ENCODE measurements at regions not wholly inside any gene's neighbourhood (a gene's known extent, or its start where the extent isn't known, plus 50 kb on each side); places are given as distances from the start of the nearest gene placed in this dataset.

GRCh38 chr7:94054130-94054529 is 50.0 kb upstream of the BET1 start:
- TF ChIP-seq CTCF (IDR thresholded peaks at IDR 0.05; ENCODE audit: unreplicated experiment): no peak
- Mint-ChIP-seq H3K4me1 (ENCODE audit: unreplicated experiment) (peaks cover 3% of the 10 kb centered on the region), H3K4me3 (ENCODE audit: unreplicated experiment) (no peak overlapping the region), H3K27me3 (ENCODE audit: unreplicated experiment) (no peaks in the 10 kb centered on the region), H3K36me3 (ENCODE audit: low read depth, unreplicated experiment) (no peaks in the 10 kb centered on the region), H3K27ac (ENCODE audit: unreplicated experiment) (no peak overlapping the region), H3K9me3 (ENCODE audit: unreplicated experiment) (no peaks in the 10 kb centered on the region)
- DNase-seq (ENCODE audit: low spot score): no peak

GRCh38 chr7:94055963-94056362 is 51.8 kb upstream of the BET1 start:
- no peaks in the 10 kb centered on the region for H3K27me3 Mint-ChIP-seq (ENCODE audit: unreplicated experiment)
- H3K27ac Mint-ChIP-seq (ENCODE audit: unreplicated experiment): no peak overlapping the region
- DNase-seq (ENCODE audit: low spot score): no peak
- TF ChIP-seq CTCF (IDR thresholded peaks at IDR 0.05; ENCODE audit: unreplicated experiment): no peak
- no peaks in the 10 kb centered on the region for H3K36me3 Mint-ChIP-seq (ENCODE audit: low read depth, unreplicated experiment)
- no peaks in the 10 kb centered on the region for H3K4me1 Mint-ChIP-seq (ENCODE audit: unreplicated experiment)
- no peak overlapping the region for H3K4me3 Mint-ChIP-seq (ENCODE audit: unreplicated experiment)
- H3K9me3 Mint-ChIP-seq (ENCODE audit: unreplicated experiment): no peaks in the 10 kb centered on the region

GRCh38 chr7:94056796-94057207 is 52.6 kb upstream of the BET1 start:
- Mint-ChIP-seq H3K4me1 (ENCODE audit: unreplicated experiment) (no peaks in the 10 kb centered on the region), H3K36me3 (ENCODE audit: low read depth, unreplicated experiment) (no peaks in the 10 kb centered on the region), H3K9me3 (ENCODE audit: unreplicated experiment) (no peaks in the 10 kb centered on the region), H3K27me3 (ENCODE audit: unreplicated experiment) (no peaks in the 10 kb centered on the region), H3K4me3 (ENCODE audit: unreplicated experiment) (no peak overlapping the region), H3K27ac (ENCODE audit: unreplicated experiment) (no peak overlapping the region)
- DNase-seq (ENCODE audit: low spot score): no peak
- no peak for TF ChIP-seq CTCF (IDR thresholded peaks at IDR 0.05; ENCODE audit: unreplicated experiment)

- no peaks in the 10 kb centered on the region for H3K27me3 Mint-ChIP-seq (ENCODE audit: unreplicated experiment)
These were observed 53.8 kb upstream of the BET1 start for GRCh38 chr7:94057955-94058354.

GRCh38 chr7:94059746-94060145 is 55.6 kb upstream of the BET1 start:
- Mint-ChIP-seq H3K9me3 (ENCODE audit: unreplicated experiment) (no peaks in the 10 kb centered on the region), H3K4me3 (ENCODE audit: unreplicated experiment) (no peak overlapping the region), H3K4me1 (ENCODE audit: unreplicated experiment) (peaks cover 13% of the 10 kb centered on the region), H3K36me3 (ENCODE audit: low read depth, unreplicated experiment) (no peaks in the 10 kb centered on the region), H3K27ac (ENCODE audit: unreplicated experiment) (no peak overlapping the region), H3K27me3 (ENCODE audit: unreplicated experiment) (no peaks in the 10 kb centered on the region)
- DNase-seq (ENCODE audit: low spot score): no peak
- no peak for TF ChIP-seq CTCF (IDR thresholded peaks at IDR 0.05; ENCODE audit: unreplicated experiment)

More at GRCh38 chr7:94057955-94058354, 53.8 kb upstream of the BET1 start:
- Mint-ChIP-seq H3K4me1 (ENCODE audit: unreplicated experiment) (peaks cover 8% of the 10 kb centered on the region), H3K27ac (ENCODE audit: unreplicated experiment) (no peak overlapping the region), H3K9me3 (ENCODE audit: unreplicated experiment) (no peaks in the 10 kb centered on the region), H3K36me3 (ENCODE audit: low read depth, unreplicated experiment) (no peaks in the 10 kb centered on the region), H3K4me3 (ENCODE audit: unreplicated experiment) (no peak overlapping the region)
- no peak for TF ChIP-seq CTCF (IDR thresholded peaks at IDR 0.05; ENCODE audit: unreplicated experiment)
- DNase-seq (ENCODE audit: low spot score): no peak

All from endothelial cell (in vitro differentiated cells).